ENCODE measurements at regions not wholly inside any gene's neighbourhood (a gene's known extent, or its start where the extent isn't known, plus 50 kb on each side); places are given as distances from the start of the nearest gene placed in this dataset.

- TF ChIP-seq POLR2A (IDR thresholded peaks at IDR 0.05) (no peak), CTCF (IDR thresholded peaks at IDR 0.05) (no peak), POLR2AphosphoS5 (IDR thresholded peaks at IDR 0.05; ENCODE audit: insufficient read depth in 1 of 2, low read depth in 1 of 2) (no peak)
Observed at GRCh38 chr16:63617990-63618763, 1503.7 kb downstream of the CDH11 start.

Data from vagina (tissue), 2 donors.